Gastrocnemius medialis (tissue), 4 donors: ENCODE measurements at regions not wholly inside any gene's neighbourhood (a gene's known extent, or its start where the extent isn't known, plus 50 kb on each side); places are given as distances from the start of the nearest gene placed in this dataset.
A peak's percentile ranks its signal among the peaks of the same experiment; 100 is the strongest.

Experiments used
- ATAC-seq, 2 donors: fragments of 150-250 bp; one replicate each; pipeline ENCODE4 v1.9.1; 2016
- DNase-seq, 2 donors: peaks; one replicate each; pipeline ENCODE4 v3.0.0-alpha.2; 2019
- H3K27ac ChIP-seq, 4 donors: fragments of 200-600 bp; sonication (generic); 1 replicate in 1 of 4; 2 replicates in 3 of 4; pipeline ENCODE4 v1.5.1; 2016 to 2018; ENCODE audit warnings: mild to moderate bottlenecking in 2 of 4, moderate library complexity in 1 of 4
- H3K27me3 ChIP-seq, 3 donors: fragments of 200-600 bp; sonication (generic) in 2 of 3; 1 replicate in 1 of 3; 2 replicates in 2 of 3; pipeline versions ENCODE4 v1.5.1 to v1.6.0; 2016 to 2019; ENCODE audit warnings: mild to moderate bottlenecking in 1 of 3, moderate library complexity in 1 of 3
- H3K36me3 ChIP-seq, 2 donors: fragments of 200-600 bp; sonication (generic) in 1 of 2; one replicate each; pipeline ENCODE4 v1.5.1; 2017 to 2018
- H3K4me1 ChIP-seq, 2 donors: fragments of 200-600 bp; sonication (generic) in 1 of 2; one replicate each; pipeline ENCODE4 v1.5.1; 2016 to 2017; ENCODE audit warnings: mild to moderate bottlenecking in 2 of 2
- H3K4me3 ChIP-seq, 4 donors: fragments of 200-600 bp; sonication (generic) in 3 of 4; 1 replicate in 1 of 4; 2 replicates in 3 of 4; pipeline ENCODE4 v1.5.1; 2016 to 2019; ENCODE audit warnings: mild to moderate bottlenecking in 2 of 4
- H3K9me3 ChIP-seq, 3 donors: fragments of 200-600 bp; sonication (generic) in 2 of 3; 1 replicate in 1 of 3; 2 replicates in 2 of 3; pipeline ENCODE4 v1.5.1; 2016 to 2019
- POLR2A ChIP-seq, 2 donors: fragments of 450-650 bp; IDR thresholded peaks; one replicate each; pipeline ENCODE4 v1.6.1; 2017; ENCODE audit warnings: antibody characterized with exemption in 2 of 2, mild to moderate bottlenecking in 2 of 2, moderate library complexity in 2 of 2
- in situ Hi-C, 4 donors: fragments of 200-750 bp; cut with MboI; loops; one replicate each; pipeline versions ENCODE4 v1.15.0 to v1.8.0; 2017; ENCODE audit warnings: low sequenced_read_pairs in 4 of 4
- intact Hi-C: fragments of 100-400 bp; cut with DNase I; formaldehyde crosslinking; loops from one replicate; pipeline ENCODE4 v1.15.1; 2023; ENCODE audit warnings: low total_unique reads
- TF ChIP-seq, protein P1 (sequence below), 5 experiments: fragments of 450-650 bp in 3 of 5; fragments of 200-600 bp in 2 of 5; sonication (generic) in 2 of 5; IDR thresholded peaks in 4 of 5; conservative IDR thresholded peaks in 1 of 5; 1 replicate in 4 of 5; 2 replicates in 1 of 5; pipeline ENCODE4 v1.5.1; 2016 to 2019; ENCODE audit warnings: antibody characterized with exemption in 5 of 5, mild to moderate bottlenecking in 3 of 5, moderate library complexity in 3 of 5

DNA sequence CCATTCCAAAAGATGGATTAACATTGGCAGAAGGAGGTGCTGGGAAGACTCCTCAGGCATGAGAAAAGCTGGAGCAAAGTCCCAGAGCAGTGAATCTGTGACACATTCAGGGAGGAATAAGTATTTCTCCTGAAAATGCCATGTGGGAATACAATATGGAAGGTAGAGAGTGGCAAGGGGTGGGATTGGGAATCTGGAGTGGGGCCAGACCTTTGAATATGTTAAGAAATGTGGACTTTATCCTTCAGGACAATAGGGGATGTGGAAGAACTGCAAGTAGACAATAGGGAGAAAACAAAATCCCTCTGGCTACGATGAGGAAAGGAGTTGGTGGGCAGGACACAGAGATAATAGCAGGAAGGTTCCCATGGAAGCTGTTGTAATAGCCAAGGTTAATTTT is 305.6 kb upstream of the TGFBR2 start:
- ATAC-seq (no peak), DNase-seq (no peak)
- Histone ChIP-seq H3K36me3 (no peaks in the 10 kb centered on the region), H3K9me3 (no peaks in the 10 kb centered on the region), H3K4me1 (no peaks in the 10 kb centered on the region), H3K27ac (no peak overlapping the region), H3K27me3 (no peaks in the 10 kb centered on the region), H3K4me3 (no peak overlapping the region)
- in situ Hi-C loops (no loop called here), intact Hi-C loops (loop anchor here (10.0 kb wide), 1 partner anchor 174 kb away; no protein-coding TSS in a partner anchor)
- no peak for TF ChIP-seq POLR2A (IDR thresholded peaks at IDR 0.05)
- TF ChIP-seq, protein P1, sequence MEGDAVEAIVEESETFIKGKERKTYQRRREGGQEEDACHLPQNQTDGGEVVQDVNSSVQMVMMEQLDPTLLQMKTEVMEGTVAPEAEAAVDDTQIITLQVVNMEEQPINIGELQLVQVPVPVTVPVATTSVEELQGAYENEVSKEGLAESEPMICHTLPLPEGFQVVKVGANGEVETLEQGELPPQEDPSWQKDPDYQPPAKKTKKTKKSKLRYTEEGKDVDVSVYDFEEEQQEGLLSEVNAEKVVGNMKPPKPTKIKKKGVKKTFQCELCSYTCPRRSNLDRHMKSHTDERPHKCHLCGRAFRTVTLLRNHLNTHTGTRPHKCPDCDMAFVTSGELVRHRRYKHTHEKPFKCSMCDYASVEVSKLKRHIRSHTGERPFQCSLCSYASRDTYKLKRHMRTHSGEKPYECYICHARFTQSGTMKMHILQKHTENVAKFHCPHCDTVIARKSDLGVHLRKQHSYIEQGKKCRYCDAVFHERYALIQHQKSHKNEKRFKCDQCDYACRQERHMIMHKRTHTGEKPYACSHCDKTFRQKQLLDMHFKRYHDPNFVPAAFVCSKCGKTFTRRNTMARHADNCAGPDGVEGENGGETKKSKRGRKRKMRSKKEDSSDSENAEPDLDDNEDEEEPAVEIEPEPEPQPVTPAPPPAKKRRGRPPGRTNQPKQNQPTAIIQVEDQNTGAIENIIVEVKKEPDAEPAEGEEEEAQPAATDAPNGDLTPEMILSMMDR (IDR thresholded peaks at IDR 0.05 in 4 of 5, conservative IDR thresholded peaks at IDR 0.05 in 1 of 5): no peak

DNA sequence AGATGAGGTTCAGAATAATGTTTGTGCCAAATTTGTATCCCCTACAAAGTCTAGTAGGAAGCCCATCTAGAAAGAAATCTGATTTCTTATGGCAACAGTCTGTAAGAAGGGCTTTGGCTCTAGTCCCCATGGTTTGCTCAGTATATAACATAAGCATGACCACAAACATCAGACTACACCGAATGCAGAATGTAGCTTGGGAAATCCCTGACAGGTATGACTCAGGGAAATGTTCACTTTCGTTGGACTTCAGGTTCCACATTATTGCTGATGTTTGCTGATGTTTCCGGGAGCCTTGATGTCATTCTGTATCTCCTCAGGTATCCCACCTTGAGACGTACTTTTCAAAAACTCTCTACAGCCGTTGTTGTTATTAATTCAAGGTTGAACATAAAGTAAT is 304.4 kb upstream of the TGFBR2 start:
- H3K27ac ChIP-seq: no peak overlapping the region
- intact Hi-C loops (loop anchor here (10.0 kb wide), 1 partner anchor 173 kb away; no protein-coding TSS in a partner anchor), in situ Hi-C loops (no loop called here)
- no peaks in the 10 kb centered on the region for H3K27me3 ChIP-seq
- ATAC-seq (no peak), DNase-seq (no peak)
- H3K9me3 ChIP-seq: no peaks in the 10 kb centered on the region
- H3K4me3 ChIP-seq: no peak overlapping the region
- no peak for TF ChIP-seq POLR2A (IDR thresholded peaks at IDR 0.05)
- peaks cover under 1% of the 10 kb centered on the region in 2 donors for H3K4me1 ChIP-seq
- no peaks in the 10 kb centered on the region for H3K36me3 ChIP-seq

- no peak for TF ChIP-seq POLR2A (IDR thresholded peaks at IDR 0.05)
- TF ChIP-seq, protein P1 (IDR thresholded peaks at IDR 0.05 in 4 of 5, conservative IDR thresholded peaks at IDR 0.05 in 1 of 5): no peak
- intact Hi-C loops: loop anchor here (10.0 kb wide), 1 partner anchor 171 kb away; no protein-coding TSS in a partner anchor
- Histone ChIP-seq H3K36me3 (no peaks in the 10 kb centered on the region), H3K27me3 (no peaks in the 10 kb centered on the region), H3K4me3 (no peak overlapping the region), H3K27ac (no peak overlapping the region), H3K4me1 (peaks cover 8 to 9% of the 10 kb centered on the region in 2 donors), H3K9me3 (no peaks in the 10 kb centered on the region)
- DNase-seq (no peak), ATAC-seq (no peak)
- in situ Hi-C loops: no loop called here
These were observed 302.6 kb upstream of the TGFBR2 start for GRCh38 chr3:30303770-30304169.

DNA sequence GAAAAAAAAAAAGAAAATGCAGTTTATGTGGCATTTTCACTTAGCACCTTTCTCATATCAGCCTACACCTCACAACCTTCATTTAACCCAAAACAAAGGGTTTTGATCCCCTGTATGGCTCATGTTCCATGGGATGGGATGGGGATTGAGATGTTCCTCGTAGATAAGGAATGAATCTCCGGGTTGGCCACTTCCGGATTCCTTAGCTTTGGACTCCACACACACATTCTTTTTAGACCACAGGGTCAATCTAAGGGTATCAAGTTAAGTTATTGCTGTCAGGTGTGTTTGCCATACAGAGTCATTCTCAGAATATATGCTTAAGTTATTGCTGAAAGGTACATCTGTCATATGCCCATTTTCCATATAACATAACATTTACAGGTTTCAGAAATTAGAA is 301.4 kb upstream of the TGFBR2 start:
- no peaks in the 10 kb centered on the region for H3K9me3 ChIP-seq
- H3K27me3 ChIP-seq: no peaks in the 10 kb centered on the region
- ATAC-seq: no peak
- no peak overlapping the region for H3K4me3 ChIP-seq
- peaks cover 8 to 9% of the 10 kb centered on the region in 2 donors for H3K4me1 ChIP-seq
- H3K27ac ChIP-seq: no peak overlapping the region
- TF ChIP-seq, protein P1 (IDR thresholded peaks at IDR 0.05 in 4 of 5, conservative IDR thresholded peaks at IDR 0.05 in 1 of 5): no peak
- no peak for TF ChIP-seq POLR2A (IDR thresholded peaks at IDR 0.05)
- H3K36me3 ChIP-seq: no peaks in the 10 kb centered on the region
- no peak for DNase-seq
- intact Hi-C loops (loop anchor here (10.0 kb wide), 1 partner anchor 170 kb away; no protein-coding TSS in a partner anchor), in situ Hi-C loops (no loop called here)

- no peak for DNase-seq
These were observed 299.5 kb upstream of the TGFBR2 start for GRCh38 chr3:30306896-30307295.

More at GRCh38 chr3:30306896-30307295, 299.5 kb upstream of the TGFBR2 start:
- Histone ChIP-seq H3K4me1 (peaks cover 8 to 9% of the 10 kb centered on the region in 2 donors), H3K27me3 (no peaks in the 10 kb centered on the region), H3K4me3 (no peak overlapping the region), H3K36me3 (no peaks in the 10 kb centered on the region), H3K9me3 (no peaks in the 10 kb centered on the region), H3K27ac (peak overlapping the region in 2 of 4 donors; percentile 12 to 45)
- intact Hi-C loops: loop anchor here (10.0 kb wide), 1 partner anchor 168 kb away; no protein-coding TSS in a partner anchor
- ATAC-seq: peak in 1 of 2 donors; percentile 60
- TF ChIP-seq, protein P1 (IDR thresholded peaks at IDR 0.05 in 4 of 5, conservative IDR thresholded peaks at IDR 0.05 in 1 of 5): no peak
- TF ChIP-seq POLR2A (IDR thresholded peaks at IDR 0.05): no peak
- in situ Hi-C loops: no loop called here
